NCI-H1694 (cell line): ENCODE measurements at regions not wholly inside any gene's neighbourhood (a gene's known extent, or its start where the extent isn't known, plus 50 kb on each side); places are given as distances from the start of the nearest gene placed in this dataset.
A peak's percentile ranks its signal among the peaks of the same experiment; 100 is the strongest.

Experiments used
- DNase-seq: peaks from one replicate; lab custom pipeline; 2025; lab: John Stamatoyannopoulos, UW

GRCh38 chr11:115722711-115723110, 218.5 kb upstream of the CADM1 start:
- DNase-seq = no peak

GRCh38 chr11:115721296-115721995, 217.2 kb upstream of the CADM1 start:
- peak; percentile 59 for DNase-seq

- no peak for DNase-seq
Observed at GRCh38 chr11:115720602-115721245, 216.5 kb upstream of the CADM1 start.

- DNase-seq = no peak
Observed at GRCh38 chr11:115718945-115719344, 214.7 kb upstream of the CADM1 start.

GRCh38 chr11:115718106-115718505, 213.9 kb upstream of the CADM1 start:
- DNase-seq = no peak

- DNase-seq = no peak
Observed at GRCh38 chr11:115716601-115717529, 212.7 kb upstream of the CADM1 start.

- DNase-seq = no peak
Observed at GRCh38 chr11:115716080-115716479, 211.9 kb upstream of the CADM1 start.

GRCh38 chr11:115715251-115715770, 211.1 kb upstream of the CADM1 start:
- DNase-seq = no peak

GRCh38 chr11:115712296-115712695, 208.1 kb upstream of the CADM1 start:
- DNase-seq = no peak

- DNase-seq = no peak
Observed at GRCh38 chr11:115710980-115711379, 206.8 kb upstream of the CADM1 start.

- DNase-seq = no peak
Observed at GRCh38 chr11:115710426-115710825, 206.2 kb upstream of the CADM1 start.

- no peak for DNase-seq
Observed at GRCh38 chr11:115709297-115709696, 205.1 kb upstream of the CADM1 start.

- no peak for DNase-seq
Observed at GRCh38 chr11:115707180-115707905, 203.1 kb upstream of the CADM1 start.

GRCh38 chr11:115706626-115707135, 202.5 kb upstream of the CADM1 start:
- no peak for DNase-seq

GRCh38 chr11:115705200-115705599, 201.0 kb upstream of the CADM1 start:
- DNase-seq = no peak

- DNase-seq = no peak
Observed at GRCh38 chr11:115700981-115701875, 197.0 kb upstream of the CADM1 start.

GRCh38 chr11:115700496-115700895, 196.3 kb upstream of the CADM1 start:
- DNase-seq = no peak

GRCh38 chr11:115699733-115700132, 195.5 kb upstream of the CADM1 start:
- DNase-seq = no peak

- no peak for DNase-seq
Observed at GRCh38 chr11:115699326-115699725, 195.1 kb upstream of the CADM1 start.

- DNase-seq = no peak
Observed at GRCh38 chr11:115698243-115698642, 194.0 kb upstream of the CADM1 start.

GRCh38 chr11:115696563-115696962, 192.3 kb upstream of the CADM1 start:
- DNase-seq = no peak
